GM19023 (cell line): ENCODE measurements at regions not wholly inside any gene's neighbourhood (a gene's known extent, or its start where the extent isn't known, plus 50 kb on each side); places are given as distances from the start of the nearest gene placed in this dataset.
"Not testable (repeated sequence)": the region's sequence is repeated elsewhere in the genome, so short reads cannot be mapped to it uniquely, and the experiment has no call there.

ENCODE experiments used
- ATAC-seq: cut with Tn5 transposase; IDR thresholded peaks from one replicate; pipeline ENCODE4 v1.9.1; 2021; ENCODE audit warnings: mild to moderate bottlenecking, moderate library complexity; ENCODE audit not compliant: unreplicated experiment

DNA sequence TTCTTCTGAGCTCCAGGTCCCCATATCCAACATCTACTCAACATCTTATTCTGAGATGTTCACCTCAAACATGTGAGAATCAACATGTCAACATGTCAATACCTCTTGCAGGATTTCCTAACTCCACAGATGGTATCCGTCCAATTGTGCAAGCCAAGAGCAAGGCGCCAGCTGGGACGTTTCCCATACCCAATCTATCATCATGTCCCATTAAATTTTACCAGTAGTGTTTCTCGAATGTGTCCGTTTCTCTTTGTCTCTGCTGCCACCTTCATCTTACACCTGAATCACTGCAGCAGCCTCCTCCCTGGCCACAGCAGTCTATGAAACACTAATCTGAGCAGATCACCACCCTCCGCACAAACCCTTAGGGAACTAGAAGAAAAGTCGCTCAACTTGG, 78.0 kb upstream of the RPS6KA2 start:
- no peak for ATAC-seq

DNA sequence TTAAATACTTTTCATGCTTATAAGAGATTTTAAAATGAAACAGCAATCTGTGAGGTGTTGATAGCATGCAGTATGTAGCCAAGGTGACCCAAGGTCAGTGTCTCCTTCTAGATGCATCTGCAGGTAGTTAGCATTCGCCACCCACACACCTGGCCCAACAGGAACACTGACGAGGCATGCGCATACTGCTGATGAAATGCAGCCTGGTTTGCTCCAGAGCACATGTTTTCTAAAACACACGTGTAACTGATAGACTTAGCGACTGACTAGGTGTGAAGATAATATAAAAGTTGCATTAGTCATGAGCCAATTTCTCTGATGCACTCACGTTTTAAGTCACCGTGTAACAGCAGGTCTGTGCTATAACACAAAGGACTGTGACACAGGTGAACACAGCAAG, 77.1 kb upstream of the RPS6KA2 start:
- no peak for ATAC-seq

DNA sequence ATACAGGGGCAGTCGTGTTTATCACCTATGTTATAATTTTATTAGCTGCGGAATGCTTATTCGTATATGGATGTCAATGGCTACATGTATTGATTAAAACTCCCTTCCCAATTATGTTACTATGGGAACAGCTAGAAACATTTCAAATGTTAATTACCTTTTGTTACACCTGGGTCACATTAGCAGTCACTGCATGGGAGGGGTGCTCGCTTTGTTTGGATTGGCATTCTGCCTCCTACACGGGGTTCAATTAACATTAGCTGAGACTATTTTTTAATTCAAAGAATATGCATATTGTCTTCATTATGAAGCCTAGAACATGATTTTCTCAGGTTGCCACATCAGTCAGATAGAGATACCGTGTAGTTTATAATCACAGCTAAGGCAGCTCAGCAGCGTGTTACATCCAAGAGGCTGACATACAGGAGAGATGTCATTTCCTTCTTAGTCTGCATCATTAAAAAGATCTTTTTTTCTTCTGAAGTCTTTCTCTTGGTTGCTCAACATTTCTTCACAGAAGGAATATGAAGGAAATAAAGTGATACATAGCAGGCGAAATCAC, 76.2 kb upstream of the RPS6KA2 start:
- ATAC-seq = no peak

DNA sequence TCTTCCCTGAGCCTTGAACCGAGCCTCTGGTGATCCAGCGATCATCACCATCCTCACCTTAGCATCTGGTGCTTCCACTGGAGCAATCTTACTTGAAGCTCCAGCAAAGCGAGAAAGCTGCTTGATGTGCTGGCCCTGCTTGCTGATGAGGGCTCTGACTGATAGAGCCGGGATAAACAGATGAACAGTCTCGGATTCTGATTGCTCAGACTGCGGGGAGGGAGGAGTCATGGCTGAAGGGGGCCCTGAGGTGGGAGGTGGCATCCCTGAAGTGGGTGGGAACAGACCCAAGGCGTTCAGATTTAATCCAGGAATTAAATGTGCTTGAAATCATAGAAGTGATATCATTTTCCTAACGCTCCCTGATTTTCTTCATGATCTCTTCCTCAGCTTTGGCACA, 74.4 kb upstream of the RPS6KA2 start:
- ATAC-seq = not testable (repeated sequence)

DNA sequence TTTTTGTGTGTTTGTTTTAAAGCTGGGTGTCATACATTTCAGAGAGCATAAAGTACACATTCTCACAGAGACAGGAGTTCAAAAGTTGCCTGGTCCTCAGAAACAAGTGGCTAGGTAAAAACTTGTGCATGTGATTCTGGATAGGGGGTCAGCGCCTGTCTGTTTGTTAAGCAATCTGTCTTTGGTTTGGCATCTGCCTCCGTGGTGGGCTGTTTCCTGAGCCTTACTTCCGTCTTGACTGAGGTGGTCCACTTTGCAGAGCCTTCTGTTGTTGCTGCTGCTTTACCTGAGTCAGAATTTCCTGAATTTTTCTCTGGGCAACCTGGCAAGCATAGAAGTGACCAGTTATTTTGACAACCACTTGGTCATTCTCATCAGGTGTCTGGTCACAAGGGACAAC, 73.8 kb upstream of the RPS6KA2 start:
- not testable (repeated sequence) for ATAC-seq

DNA sequence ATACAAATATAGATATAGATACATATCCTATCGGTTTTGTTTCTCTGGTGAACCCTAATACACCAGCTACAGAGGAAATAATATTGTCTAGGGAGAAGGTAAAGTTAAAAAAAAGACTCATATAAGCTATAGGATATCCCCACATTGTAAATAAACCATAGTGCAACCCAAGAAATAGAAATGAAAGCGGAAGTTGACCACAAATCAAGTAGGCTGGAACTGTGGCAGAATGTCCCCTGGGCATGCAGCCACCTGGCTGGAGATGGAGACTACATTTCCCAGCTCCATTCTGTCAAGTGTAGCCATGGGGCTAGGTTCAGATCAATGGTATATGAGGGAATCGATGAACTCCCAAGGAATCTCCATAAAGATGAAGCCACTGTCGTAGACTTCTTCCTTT, 70.1 kb upstream of the RPS6KA2 start:
- ATAC-seq = no peak

DNA sequence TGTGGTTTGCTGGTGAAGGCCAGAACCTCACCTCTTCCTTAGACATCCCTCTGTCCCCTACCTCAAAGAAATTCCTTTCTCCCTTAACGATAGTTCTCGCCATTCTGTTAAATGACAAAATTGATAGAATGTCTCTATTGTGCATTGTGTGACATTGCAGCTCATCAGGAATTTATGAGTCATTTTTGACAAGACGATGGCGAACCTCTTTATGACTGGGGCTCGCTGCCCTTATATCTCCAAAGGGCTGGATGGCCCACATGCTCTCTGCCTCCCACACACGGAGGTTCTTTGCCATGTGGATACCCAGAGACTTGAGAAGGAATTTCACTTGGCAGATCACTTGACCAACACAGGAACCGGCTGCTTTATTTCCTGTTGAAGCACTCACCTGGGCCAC, 66.8 kb upstream of the RPS6KA2 start:
- no peak for ATAC-seq

DNA sequence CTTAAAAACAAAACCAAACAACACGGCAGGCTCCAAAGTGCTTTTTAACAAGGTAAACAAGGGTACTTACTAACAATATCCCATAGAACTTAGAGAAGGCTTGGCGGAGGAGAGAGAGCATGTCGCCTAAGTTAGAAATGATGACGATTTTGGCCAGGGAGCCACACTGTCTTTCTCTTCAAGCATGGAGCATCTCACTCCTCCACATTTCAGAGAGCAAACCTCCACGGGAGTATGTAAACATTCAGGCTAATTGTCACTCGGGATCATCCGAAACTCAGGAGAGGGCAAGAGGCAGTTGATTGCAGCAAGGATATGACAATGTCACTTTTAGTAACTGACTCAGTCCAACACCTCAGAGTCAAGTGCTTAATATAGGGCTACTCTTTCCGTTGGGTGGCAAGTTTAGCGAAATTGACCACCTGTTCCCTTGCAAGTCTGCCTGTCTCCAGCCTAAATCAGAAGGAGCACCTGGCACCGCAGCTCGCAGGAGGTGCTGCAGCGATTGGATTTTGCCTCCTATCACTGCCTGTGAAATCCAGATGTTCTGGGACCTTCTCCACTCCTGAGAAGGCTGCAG, 65.8 kb upstream of the RPS6KA2 start:
- ATAC-seq = no peak

DNA sequence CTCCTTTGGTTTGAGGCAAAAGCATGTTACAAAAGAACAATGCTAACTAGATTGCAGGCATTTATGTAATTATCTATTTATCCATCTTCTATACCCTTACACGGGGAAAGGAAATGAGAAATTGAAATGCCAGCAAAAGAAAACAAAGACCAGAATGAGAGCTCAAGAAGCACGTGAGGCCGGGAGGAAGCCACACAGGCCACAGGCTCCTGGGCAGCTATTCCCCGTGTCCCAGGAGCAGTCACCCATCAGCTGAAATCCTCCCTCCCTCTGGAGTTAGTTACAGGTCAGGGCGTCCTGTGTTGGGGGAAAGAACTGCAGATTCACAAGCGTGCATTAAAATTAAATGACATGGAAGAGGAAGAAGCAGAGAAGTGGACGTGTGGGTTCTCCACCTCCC, 64.7 kb upstream of the RPS6KA2 start:
- no peak for ATAC-seq

DNA sequence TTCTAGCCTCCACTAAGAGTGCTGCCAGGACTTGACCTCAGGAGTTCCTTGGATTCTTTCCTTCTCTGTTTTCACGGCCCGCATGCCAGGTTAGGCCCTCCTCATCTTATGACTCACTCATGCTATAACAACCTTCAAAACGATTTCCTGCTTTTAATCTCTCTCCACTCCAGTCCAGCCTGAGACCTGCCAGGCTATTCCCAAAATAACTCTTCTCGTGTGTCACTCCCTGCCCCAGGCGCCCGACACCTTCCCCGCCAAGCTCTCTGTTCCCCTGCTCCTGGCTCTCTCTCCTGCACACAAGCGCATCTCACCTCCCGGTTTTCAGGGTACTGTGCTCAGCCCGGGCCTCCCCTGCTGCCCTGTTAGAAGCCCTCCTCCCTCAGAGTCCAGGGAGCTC, 64.1 kb upstream of the RPS6KA2 start:
- no peak for ATAC-seq

DNA sequence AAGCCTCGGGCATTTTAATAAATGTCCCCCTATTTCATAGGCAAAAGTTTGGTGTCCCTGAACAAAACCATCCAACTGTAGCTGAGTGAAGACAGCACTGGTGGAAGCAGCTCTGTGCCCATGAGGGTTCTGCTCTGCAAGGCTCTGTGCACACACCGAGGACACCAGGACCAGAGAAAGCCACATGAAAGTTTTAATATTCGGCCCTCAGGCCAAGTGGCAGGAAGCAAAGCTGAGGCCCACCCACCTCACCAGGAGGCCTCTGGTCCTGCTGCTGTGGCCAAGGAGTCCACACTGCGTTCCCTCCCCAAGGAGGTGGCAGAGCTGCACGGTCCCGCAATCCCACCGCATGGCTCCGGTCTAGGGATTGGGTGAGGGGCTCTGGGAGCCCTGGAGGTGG, 62.6 kb upstream of the RPS6KA2 start:
- ATAC-seq = no peak

DNA sequence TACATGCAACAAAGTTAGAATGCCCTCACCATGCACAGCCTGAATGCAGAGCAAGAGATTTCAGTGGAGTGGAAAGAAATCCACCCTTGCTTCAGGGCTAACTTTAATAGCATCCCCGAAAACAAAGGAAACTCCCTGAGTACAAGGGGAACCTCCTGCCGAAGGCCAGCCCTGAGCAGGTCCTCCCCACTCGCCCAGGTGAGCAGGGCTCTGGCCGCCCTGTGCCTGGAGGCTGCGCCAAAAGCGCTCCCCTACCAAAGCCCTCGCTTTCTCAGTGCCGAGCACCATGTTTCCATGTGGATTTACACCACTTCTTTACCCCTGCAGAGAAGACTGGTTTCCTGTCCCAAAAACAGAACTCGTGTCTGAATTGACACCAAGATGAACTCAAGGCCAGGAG, 61.9 kb upstream of the RPS6KA2 start:
- no peak for ATAC-seq

DNA sequence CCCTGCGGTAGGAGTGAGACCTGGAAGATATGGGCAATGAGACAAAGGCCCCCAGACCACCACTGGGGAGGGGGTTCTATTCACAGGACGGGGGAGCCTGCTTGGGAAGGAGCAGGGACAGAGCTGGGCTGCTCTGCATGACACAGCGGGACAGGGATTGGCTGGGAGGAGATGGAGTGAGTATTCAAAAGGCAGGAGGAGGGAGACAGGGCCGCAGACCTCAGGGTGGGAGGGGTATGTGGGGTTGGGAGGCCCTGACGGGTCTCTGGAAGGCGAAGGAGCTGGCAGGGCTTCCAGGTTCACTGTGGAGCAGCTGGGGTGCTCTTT, 60.8 kb upstream of the RPS6KA2 start:
- no peak for ATAC-seq

DNA sequence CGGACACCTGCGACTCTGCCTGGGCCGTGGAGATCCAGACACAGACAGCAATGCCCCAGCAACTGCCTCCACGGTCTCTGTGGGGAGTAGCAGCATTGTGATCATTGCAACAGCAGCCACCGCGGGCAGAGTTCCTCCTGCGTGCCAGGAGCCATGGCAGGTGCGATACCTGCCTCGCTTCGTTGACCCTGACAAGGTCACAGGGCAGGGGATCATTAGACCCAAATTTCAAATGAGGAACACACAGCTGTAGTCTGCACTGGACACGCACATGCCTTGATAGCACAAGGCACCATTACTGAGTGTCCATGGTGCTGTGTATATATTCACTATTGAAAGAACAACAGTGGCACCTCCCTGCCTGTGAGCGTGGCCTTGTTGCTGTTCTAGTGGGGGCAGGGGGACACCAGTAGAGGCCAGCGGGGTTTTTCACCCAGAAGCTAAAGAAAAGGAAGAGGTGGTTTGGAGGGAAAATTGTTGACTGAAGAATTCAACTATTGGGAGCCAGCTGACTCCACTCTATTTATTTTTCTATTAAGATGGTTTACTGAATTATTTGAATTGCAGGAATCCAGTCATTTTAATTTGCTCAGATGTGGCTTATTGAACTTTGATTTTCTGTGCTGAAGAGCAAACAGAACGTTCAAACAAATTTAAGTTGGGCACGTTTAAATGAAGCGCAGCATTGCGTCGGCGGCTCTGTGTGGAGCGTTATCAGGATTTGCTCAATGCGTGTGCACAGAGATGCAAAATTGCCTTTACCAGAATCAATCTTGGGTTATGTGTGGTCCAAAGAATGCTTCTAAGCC, 60.2 kb upstream of the RPS6KA2 start:
- no peak for ATAC-seq

DNA sequence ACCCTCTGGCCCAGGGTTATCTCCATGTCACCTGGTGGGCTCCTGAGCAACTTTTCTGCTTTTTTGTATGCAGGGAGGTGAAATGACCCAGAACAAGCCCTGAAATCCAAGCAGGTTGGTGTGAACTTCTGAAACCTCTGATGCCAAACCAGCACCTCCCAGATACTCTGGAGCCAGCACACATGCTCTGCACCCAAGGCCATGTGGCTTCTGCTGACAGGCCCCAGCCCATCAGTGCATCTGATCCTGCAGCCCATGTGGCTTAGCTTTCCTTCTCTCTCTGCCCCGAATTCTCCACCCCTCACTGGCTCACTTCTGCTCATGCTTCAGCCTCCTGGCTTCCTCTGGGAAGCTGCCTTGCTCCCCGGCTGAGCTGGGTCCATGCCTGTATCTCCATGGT, 59.3 kb upstream of the RPS6KA2 start:
- ATAC-seq = no peak

DNA sequence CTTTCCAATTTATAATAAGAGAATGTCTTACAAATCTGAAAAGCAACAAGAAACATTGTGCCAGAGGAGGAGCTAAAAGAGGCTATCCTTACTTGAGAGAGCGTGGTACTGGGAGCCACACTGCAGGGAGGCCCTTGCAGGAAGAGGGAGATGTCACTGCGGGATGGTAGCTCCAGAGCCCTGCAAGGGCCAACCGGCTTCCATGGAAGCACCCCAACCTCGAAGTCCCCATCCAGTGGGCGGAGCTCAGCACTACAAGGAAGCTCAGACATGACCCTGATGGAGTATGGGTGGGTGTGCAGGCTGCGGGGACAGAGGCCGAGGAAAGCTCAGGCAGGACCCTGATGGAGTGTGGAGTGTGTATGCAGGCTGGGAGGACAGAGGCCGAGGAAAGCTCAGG, 57.8 kb upstream of the RPS6KA2 start:
- no peak for ATAC-seq

DNA sequence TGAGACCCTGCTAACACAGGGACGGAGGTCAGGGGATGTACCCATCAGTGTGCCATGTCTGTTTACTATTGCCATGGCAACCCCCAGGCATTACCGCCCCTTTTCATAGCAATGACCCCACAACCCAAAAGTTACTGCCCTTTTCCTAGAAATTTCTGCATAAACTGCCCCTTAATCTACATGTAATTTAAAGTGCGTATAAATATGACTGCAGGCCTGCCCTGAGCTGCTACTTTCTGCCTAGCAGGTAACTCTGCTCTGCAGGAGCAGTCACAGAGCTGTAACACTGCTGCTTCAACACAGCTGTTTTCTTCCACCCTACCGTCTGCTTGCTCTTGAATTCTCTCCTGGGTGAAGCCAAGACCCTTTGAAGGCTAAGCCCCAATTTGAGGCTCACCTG, 57.1 kb upstream of the RPS6KA2 start:
- no peak for ATAC-seq

DNA sequence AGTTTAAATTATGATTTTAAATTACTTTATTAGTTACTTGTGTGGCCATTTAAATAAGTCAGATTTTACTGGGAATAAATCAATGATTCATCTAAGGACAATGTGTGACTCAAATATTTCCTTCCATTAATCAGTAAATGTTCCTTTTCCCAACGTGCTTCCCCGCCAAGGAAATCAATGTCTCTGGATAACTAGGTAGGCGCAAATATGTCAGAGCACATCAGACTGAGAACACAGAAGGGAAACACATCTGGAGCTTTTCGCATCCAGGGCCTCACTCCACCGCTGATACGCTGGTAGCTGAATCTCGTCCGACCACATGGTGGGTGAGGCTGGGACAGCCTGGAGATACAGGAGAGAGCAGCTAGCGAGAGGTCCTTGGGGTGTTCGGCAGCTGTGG, 56.4 kb upstream of the RPS6KA2 start:
- ATAC-seq = no peak

DNA sequence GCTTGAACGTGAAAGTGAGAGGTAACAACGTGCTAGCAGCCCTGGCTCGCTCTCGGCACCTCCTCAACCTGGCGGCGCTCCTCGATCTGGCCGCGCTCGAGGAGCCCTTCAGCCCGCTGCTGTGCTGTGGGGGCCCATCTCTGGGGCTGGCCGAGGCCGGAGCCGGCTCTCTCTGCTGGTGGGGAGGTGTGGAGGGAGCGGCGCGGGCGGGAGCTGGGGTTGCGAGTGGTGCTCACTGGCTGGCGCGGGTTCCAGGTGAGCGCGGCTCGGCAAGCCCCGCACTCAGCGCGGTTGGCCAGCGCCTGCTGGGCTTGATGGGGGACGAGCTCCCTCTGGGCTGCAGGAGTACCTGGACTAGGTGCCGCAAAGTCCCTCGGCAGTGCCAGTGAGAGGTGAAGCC, 52.5 kb upstream of the RPS6KA2 start:
- no peak for ATAC-seq

DNA sequence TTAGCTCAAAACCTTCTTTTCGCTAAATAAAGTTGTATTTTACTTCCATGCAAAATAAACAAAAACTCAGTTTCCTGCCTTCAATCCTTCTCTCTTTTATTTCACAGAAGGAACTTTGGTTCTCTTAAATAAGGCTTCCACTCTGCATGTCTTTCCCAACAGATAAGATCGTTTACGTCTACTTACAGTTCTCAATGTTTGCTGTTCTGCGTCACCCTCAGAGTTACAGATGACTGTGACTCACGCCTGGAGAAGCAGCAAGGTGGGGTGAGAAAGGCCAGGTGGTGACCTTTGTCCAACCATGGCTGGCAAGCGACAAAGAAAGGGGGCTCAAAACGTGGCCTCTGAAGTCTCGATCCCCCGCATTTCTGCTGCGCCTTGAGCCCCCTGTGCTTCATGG, 51.4 kb upstream of the RPS6KA2 start:
- no peak for ATAC-seq

DNA sequence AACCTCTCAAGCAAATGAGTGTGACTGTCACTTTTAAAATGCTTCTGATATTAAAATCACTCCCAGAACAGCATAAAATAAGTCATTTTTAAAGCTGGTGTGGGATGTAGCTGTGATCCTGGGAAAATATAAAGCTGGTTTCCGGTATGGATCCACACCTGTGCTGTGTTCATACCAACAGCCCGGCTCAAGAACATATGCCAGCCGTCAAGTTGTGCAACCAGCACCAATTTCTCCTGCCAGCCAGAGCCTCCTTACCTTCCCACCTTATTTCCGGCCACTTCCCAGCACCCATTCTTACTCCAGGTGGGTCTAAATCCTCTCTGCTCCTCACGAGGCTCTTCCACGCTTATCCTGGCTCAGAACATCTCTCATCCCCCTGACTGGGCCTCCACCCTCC, 50.9 kb upstream of the RPS6KA2 start:
- no peak for ATAC-seq
